Glutamatergic neuron (in vitro differentiated cells): ENCODE measurements at regions not wholly inside any gene's neighbourhood (a gene's known extent, or its start where the extent isn't known, plus 50 kb on each side); places are given as distances from the start of the nearest gene placed in this dataset.
"Not testable (repeated sequence)": the region's sequence is repeated elsewhere in the genome, so short reads cannot be mapped to it uniquely, and the experiment has no call there.

Experiments
- DNase-seq: peaks from one replicate; pipeline ENCODE4 v3.0.0; 2022
- H3K27ac Mint-ChIP-seq: one replicate; pipeline ENCODE4 v1.8.0; 2020; ENCODE audit warnings: mild to moderate bottlenecking, mixed read lengths, inconsistent platforms; ENCODE audit not compliant: unreplicated experiment
- H3K27me3 Mint-ChIP-seq: one replicate; pipeline ENCODE4 v1.8.0; 2020; ENCODE audit warnings: mild to moderate bottlenecking, moderate library complexity, mixed read lengths, inconsistent platforms; ENCODE audit not compliant: unreplicated experiment
- H3K36me3 Mint-ChIP-seq: one replicate; pipeline ENCODE4 v1.8.0; 2020; ENCODE audit warnings: mild to moderate bottlenecking, mixed read lengths, inconsistent platforms; ENCODE audit not compliant: unreplicated experiment
- H3K4me1 Mint-ChIP-seq: one replicate; pipeline ENCODE4 v1.8.0; 2020; ENCODE audit warnings: mild to moderate bottlenecking, low read depth, mixed read lengths, inconsistent platforms; ENCODE audit not compliant: unreplicated experiment
- H3K4me3 Mint-ChIP-seq: one replicate; pipeline ENCODE4 v1.8.0; 2020; ENCODE audit warnings: mild to moderate bottlenecking, mixed read lengths, inconsistent platforms; ENCODE audit not compliant: unreplicated experiment
- H3K9me3 Mint-ChIP-seq: one replicate; pipeline ENCODE4 v1.8.0; 2020; ENCODE audit warnings: mild to moderate bottlenecking, moderate library complexity, mixed read lengths, inconsistent platforms; ENCODE audit not compliant: unreplicated experiment
- CTCF ChIP-seq: fragments of 200-600 bp; sonication (generic); IDR thresholded peaks from one replicate; pipeline ENCODE4 v1.5.0; 2021; ENCODE audit not compliant: partially characterized antibody, unreplicated experiment

GRCh38 chr2:64274399-64275173, 130.4 kb upstream of the PELI1 start:
- Mint-ChIP-seq H3K9me3 (peaks cover 8% of the 10 kb centered on the region), H3K27me3 (peaks cover 2% of the 10 kb centered on the region), H3K4me1 (peaks cover 5% of the 10 kb centered on the region), H3K27ac (no peak overlapping the region), H3K36me3 (peaks cover 3% of the 10 kb centered on the region), H3K4me3 (no peak overlapping the region)
- no peak for TF ChIP-seq CTCF
- no peak for DNase-seq

- DNase-seq, result no peak
- H3K27me3 Mint-ChIP-seq, result peaks cover 2% of the 10 kb centered on the region
- H3K36me3 Mint-ChIP-seq, result peaks cover 3% of the 10 kb centered on the region
- TF ChIP-seq CTCF, result no peak
- no peak overlapping the region for H3K27ac Mint-ChIP-seq
- no peak overlapping the region for H3K4me3 Mint-ChIP-seq
- H3K4me1 Mint-ChIP-seq, result peaks cover 5% of the 10 kb centered on the region
- H3K9me3 Mint-ChIP-seq, result peaks cover 8% of the 10 kb centered on the region
Measured at GRCh38 chr2:64275174-64275466, 130.9 kb upstream of the PELI1 start.

- Mint-ChIP-seq H3K4me3 (no peak overlapping the region), H3K27me3 (peaks cover 2% of the 10 kb centered on the region), H3K4me1 (peaks cover 3% of the 10 kb centered on the region), H3K27ac (no peak overlapping the region), H3K36me3 (no peaks in the 10 kb centered on the region), H3K9me3 (peaks cover 8% of the 10 kb centered on the region)
- no peak for DNase-seq
- no peak for TF ChIP-seq CTCF
Measured at GRCh38 chr2:64276417-64277095, 132.3 kb upstream of the PELI1 start.

- Mint-ChIP-seq H3K4me1 (peaks cover 3% of the 10 kb centered on the region), H3K27me3 (peaks cover 2% of the 10 kb centered on the region), H3K9me3 (peaks cover 8% of the 10 kb centered on the region), H3K4me3 (no peak overlapping the region), H3K27ac (no peak overlapping the region), H3K36me3 (no peaks in the 10 kb centered on the region)
- no peak for TF ChIP-seq CTCF
- no peak for DNase-seq
Measured at GRCh38 chr2:64277101-64277849, 133.1 kb upstream of the PELI1 start.

- H3K27me3 Mint-ChIP-seq, DNase-seq, H3K4me3 Mint-ChIP-seq, H3K27ac Mint-ChIP-seq, H3K36me3 Mint-ChIP-seq, H3K9me3 Mint-ChIP-seq, H3K4me1 Mint-ChIP-seq: not testable (repeated sequence)
Measured at GRCh38 chr2:64280812-64281211, 136.6 kb upstream of the PELI1 start.
